GM18505 (cell line): ENCODE measurements at regions not wholly inside any gene's neighbourhood (a gene's known extent, or its start where the extent isn't known, plus 50 kb on each side); places are given as distances from the start of the nearest gene placed in this dataset.

Experiments
- ATAC-seq: cut with Tn5 transposase; IDR thresholded peaks from one replicate; pipeline ENCODE4 v1.9.1; 2021; ENCODE audit not compliant: unreplicated experiment
- POLR2A ChIP-seq: IDR thresholded peaks from 4 replicates; pipeline ENCODE4 v1.6.1; 2011; ENCODE audit warnings: borderline replicate concordance; ENCODE audit not compliant: insufficient read depth, insufficient read length; ENCODE audit errors: extremely low read depth

- no peak for TF ChIP-seq POLR2A
- ATAC-seq = no peak
Measured at GRCh38 chr10:44326474-44327030, 58.3 kb downstream of the CXCL12 start.

DNA sequence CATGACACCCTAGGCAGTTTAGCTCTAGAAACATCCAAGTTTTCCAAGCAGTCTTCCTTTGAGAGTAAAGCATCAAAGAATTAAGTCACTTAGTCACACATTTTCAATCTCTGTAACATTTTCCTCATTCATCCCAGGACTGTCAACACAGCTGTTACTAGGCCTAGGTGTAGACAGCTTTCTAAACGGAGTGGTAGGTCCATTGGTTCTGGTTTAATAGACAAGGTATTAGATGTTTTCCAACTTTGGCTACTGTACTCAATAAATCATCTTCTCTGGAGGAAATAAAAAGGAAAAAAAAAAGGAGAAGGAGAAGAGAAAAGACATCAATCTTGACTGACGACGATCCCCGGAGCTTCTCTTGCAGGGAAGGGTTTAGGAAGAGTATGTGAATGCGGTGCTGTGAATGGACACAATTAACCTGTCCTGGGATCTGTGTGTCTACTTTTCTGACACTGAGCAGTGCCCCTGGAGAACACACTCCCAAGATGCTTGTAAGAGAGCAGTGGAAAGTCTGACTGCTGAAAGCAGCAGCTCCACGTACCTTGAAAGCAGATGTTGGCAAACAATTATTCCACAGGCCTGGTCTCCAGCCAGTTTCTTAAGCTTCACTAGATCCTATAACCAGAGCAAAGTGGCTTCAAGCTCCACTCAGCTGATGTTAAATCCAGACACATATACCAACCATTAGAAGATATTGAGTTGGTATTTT is 59.1 kb downstream of the CXCL12 start:
- TF ChIP-seq POLR2A = no peak
- no peak for ATAC-seq

- TF ChIP-seq POLR2A = no peak
- ATAC-seq = no peak
Measured at GRCh38 chr10:44325157-44325556, 59.7 kb downstream of the CXCL12 start.

DNA sequence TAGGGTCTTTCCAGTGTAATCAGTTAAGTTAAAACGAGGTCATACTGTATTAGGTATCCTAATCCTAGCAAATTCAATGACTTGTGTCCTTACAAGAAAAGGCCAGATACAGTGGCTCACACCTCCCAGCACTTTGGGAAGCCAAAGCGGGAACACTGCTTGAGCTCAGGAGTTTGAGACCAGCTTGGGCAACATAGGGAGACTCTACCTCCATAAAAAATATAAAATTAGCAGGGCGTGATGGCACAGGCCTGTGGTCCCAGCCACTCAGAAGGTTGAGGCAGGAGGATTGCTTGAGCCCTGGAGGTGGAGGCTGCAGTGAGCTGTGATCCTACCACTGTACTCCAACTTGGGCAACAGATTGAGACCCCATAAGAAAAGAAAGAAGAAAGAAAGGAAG is 61.1 kb downstream of the CXCL12 start:
- no peak for ATAC-seq
- TF ChIP-seq POLR2A = no peak

DNA sequence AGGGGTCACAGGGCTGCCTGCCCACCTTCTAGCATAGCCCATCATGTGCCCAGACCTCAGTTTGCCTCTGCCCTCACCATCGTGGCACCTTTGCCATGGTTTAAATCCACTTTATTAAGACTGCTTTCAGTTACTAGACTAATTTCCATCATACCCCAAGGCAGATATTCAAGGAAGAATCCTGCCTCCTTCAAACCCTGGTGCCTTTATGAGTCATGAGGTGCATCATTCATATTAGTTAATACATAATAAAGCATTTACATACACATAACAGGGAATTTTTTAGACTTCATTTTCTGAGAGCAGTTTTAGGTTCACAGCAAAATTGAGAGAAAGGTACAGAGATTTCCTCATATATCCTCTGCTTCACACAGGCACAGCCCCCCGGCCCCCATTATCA is 62.8 kb downstream of the CXCL12 start:
- no peak for TF ChIP-seq POLR2A
- no peak for ATAC-seq

DNA sequence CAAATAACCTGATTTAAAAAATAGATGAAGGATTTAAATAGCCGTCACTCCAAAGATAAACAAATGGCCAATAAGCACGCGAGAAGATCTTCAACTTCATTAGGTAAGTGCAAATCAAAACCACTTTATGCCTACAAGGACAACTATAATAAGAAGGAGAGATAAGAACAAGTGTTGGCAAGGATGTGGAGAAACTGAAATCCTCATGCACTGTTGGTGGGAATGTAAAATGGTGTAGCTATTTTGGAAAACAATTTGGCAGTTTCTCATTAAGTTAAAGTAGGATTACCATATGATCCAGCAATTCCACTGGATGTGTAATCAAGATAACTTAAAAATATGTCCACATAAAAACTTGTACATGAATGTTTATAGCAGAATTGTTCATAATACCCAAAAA is 64.1 kb downstream of the CXCL12 start:
- no peak for TF ChIP-seq POLR2A
- no peak for ATAC-seq

- no peak for ATAC-seq
- no peak for TF ChIP-seq POLR2A
Measured at GRCh38 chr10:44317856-44318255, 67.0 kb downstream of the CXCL12 start.

DNA sequence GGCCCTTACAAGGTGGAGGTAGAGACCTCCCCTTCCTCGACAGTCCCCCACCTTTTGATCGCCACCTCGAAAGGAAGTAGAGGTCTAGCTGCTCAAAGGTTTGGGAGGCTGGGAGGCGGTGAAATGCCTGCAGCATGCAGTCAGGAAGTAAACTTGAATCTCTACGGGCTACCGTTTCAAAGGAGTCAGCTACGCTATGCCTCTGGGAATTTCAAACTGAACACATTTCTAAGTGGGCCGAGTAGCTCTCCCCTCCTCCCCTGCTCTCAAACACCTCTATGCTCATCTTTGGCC is 68.0 kb downstream of the CXCL12 start:
- no peak for ATAC-seq
- TF ChIP-seq POLR2A = no peak

GRCh38 chr10:44316187-44316921 is 68.5 kb downstream of the CXCL12 start:
- ATAC-seq = peak; percentile 55
- no peak for TF ChIP-seq POLR2A

DNA sequence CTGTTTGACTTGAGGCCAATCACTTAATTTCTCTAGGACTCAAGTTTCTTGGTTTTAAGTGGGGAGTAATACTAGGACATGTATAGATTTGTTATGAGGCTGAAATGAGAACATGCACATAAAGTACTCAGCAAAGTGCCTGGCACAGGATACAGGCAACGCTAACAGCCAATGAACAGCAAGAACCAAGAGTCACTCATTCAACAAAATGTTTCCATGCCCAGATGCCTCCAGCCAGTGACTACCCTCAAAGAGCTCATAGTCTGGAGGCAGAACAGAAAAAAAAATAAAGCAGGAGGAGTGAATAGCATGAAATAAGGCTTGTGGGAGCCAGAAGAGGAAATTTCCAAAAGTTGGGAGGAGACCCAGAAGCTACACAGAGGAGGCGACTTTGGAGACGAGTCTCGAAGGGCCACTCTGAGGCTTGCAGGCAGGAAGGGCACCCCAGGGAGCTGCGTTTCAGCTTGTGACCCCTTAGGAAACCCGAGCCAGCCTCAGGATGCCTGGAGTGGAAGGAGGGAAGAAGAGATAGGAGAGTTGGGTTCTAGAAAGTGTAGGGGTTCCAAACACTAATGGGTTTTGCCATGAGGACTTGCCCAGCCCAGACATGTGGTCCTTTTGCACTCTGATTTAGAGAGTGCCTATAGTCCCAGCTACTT is 70.0 kb downstream of the CXCL12 start:
- TF ChIP-seq POLR2A = no peak
- no peak for ATAC-seq

- no peak for TF ChIP-seq POLR2A
- ATAC-seq = no peak
Measured at GRCh38 chr10:44313761-44314165, 71.1 kb downstream of the CXCL12 start.

GRCh38 chr10:44312401-44312800 is 72.5 kb downstream of the CXCL12 start:
- ATAC-seq = no peak

DNA sequence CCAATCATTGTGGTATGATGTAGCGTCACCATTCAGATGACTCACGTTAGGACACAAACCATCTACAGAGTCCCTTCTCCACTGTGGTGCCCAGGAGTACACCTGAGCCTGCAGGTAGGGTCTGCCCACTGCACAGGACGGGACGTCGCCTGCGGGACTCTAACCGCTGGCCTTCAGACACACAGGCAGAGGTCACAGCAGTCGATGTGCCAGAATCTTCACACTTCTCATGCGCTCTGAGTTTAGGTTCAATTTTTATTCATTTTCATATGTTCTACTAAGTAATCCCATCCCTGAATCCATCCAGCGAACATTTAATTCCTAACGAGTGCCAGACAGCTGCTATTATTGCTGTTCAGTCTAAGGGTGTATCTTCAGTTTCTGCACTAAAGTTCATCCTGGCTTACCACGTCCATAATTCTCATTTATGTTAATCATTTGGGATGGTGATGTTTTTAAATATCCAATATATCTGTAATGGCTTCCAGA is 73.3 kb downstream of the CXCL12 start:
- no peak for ATAC-seq
- TF ChIP-seq POLR2A = no peak

More at GRCh38 chr10:44312401-44312800, 72.5 kb downstream of the CXCL12 start:
- no peak for TF ChIP-seq POLR2A

GRCh38 chr10:44310762-44311562 is 73.9 kb downstream of the CXCL12 start:
- no peak for TF ChIP-seq POLR2A
- peak; percentile 78 for ATAC-seq
